GM20000 (cell line): ENCODE measurements at regions not wholly inside any gene's neighbourhood (a gene's known extent, or its start where the extent isn't known, plus 50 kb on each side); places are given as distances from the start of the nearest gene placed in this dataset.

Source experiments
- DNase-seq: peaks from one replicate; pipeline ENCODE4 v3.0.0; 2012; ENCODE audit warnings: low spot score
- TF ChIP-seq, protein P1 (sequence below): IDR thresholded peaks from 2 replicates; pipeline ENCODE4 v1.5.1; 2012; ENCODE audit warnings: mild to moderate bottlenecking, control low read depth; ENCODE audit errors: extremely low read depth, missing control alignments

DNA sequence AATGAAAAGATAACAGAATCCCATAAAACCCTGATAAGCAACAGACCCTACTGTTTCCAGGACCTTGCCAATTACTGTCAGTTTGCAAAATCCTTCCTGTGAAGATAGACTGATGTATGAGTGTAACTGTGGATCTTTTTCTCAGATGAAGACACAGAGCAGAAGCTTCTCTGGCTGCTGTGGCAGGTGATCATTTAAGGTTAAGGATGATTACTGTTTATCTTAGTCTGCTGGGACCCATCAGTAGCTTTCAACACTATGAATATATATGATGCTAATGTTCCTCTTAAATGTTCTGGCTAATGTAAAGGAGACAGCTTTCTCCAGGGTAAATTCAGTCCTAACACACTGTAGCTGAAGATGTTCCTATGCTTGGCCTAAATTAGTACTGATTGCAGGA, 56.0 kb upstream of the CTTNBP2 start:
- TF ChIP-seq, protein P1, sequence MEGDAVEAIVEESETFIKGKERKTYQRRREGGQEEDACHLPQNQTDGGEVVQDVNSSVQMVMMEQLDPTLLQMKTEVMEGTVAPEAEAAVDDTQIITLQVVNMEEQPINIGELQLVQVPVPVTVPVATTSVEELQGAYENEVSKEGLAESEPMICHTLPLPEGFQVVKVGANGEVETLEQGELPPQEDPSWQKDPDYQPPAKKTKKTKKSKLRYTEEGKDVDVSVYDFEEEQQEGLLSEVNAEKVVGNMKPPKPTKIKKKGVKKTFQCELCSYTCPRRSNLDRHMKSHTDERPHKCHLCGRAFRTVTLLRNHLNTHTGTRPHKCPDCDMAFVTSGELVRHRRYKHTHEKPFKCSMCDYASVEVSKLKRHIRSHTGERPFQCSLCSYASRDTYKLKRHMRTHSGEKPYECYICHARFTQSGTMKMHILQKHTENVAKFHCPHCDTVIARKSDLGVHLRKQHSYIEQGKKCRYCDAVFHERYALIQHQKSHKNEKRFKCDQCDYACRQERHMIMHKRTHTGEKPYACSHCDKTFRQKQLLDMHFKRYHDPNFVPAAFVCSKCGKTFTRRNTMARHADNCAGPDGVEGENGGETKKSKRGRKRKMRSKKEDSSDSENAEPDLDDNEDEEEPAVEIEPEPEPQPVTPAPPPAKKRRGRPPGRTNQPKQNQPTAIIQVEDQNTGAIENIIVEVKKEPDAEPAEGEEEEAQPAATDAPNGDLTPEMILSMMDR: no peak
- no peak for DNase-seq

GRCh38 chr7:117931314-117931713, 58.1 kb upstream of the CTTNBP2 start:
- DNase-seq: no peak
- TF ChIP-seq, protein P1: no peak

DNA sequence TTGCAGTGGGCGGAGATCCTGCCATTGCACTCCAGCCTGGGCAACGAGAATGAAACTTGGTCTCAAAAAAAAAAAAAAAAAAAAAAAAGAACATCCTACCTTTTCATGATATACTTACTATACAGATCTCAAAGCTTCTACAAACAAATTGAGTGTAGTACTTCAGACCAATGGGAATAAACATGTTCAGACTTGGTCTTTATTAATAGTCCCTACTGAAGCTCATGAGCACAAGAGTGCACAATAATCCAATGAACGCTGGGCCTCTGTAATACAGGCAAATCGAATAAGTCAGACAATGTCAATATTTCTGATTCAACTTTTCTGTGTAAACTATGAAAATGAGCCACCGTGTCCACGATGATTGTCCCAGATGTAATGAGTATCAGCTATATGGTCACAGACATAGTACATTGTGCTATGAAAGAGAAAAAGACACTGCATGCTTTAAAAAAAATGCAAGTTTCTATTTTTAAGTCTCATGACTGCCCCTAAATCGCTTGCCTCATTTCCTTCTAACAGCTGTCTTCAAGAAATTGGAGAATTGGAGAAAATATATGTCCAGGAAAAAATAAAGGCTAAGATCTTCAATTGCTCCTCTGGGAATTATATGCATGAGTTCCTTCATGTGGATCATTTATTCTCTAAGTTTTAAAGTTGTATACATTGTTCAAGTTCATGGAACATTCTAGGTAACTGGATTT, 64.0 kb upstream of the CTTNBP2 start:
- no peak for DNase-seq
- TF ChIP-seq, protein P1: no peak

- TF ChIP-seq, protein P1: no peak
- DNase-seq: no peak
These were observed 64.7 kb upstream of the CTTNBP2 start for GRCh38 chr7:117937753-117938483.

- TF ChIP-seq, protein P1: no peak
- no peak for DNase-seq
These were observed 68.0 kb upstream of the CTTNBP2 start for GRCh38 chr7:117941138-117941810.

- no peak for DNase-seq
- TF ChIP-seq, protein P1: no peak
These were observed 69.5 kb upstream of the CTTNBP2 start for GRCh38 chr7:117942780-117943179.

- TF ChIP-seq, protein P1: no peak
- DNase-seq: no peak
These were observed 71.6 kb upstream of the CTTNBP2 start for GRCh38 chr7:117944886-117945285.
